Smooth muscle cell (in vitro differentiated cells): ENCODE measurements at regions not wholly inside any gene's neighbourhood (a gene's known extent, or its start where the extent isn't known, plus 50 kb on each side); places are given as distances from the start of the nearest gene placed in this dataset.

ENCODE experiments used
- DNase-seq: peaks from one replicate; lab custom pipeline; 2025; ENCODE audit not compliant: unreplicated experiment; lab: John Stamatoyannopoulos, UW
- H2AFZ ChIP-seq: fragments of 200-600 bp; sonication (generic); 2 replicates; pipeline ENCODE4 v1.6.0; 2016; ENCODE audit warnings: antibody characterized with exemption, low read depth, mild to moderate bottlenecking
- H3F3A ChIP-seq: fragments of 200-600 bp; sonication (generic); 2 replicates; pipeline ENCODE4 v1.6.0; 2017; ENCODE audit warnings: antibody characterized with exemption, low read depth
- H3K27ac ChIP-seq: fragments of 200-600 bp; sonication (generic); 2 replicates; pipeline ENCODE4 v1.5.1; 2016; ENCODE audit warnings: low read depth, mild to moderate bottlenecking
- H3K27me3 ChIP-seq: fragments of 200-600 bp; sonication (generic); 2 replicates; pipeline ENCODE4 v1.6.1; 2016; ENCODE audit warnings: low read depth, mild to moderate bottlenecking
- H3K36me3 ChIP-seq: fragments of 200-600 bp; sonication (generic); 2 replicates; pipeline ENCODE4 v1.5.1; 2016; ENCODE audit warnings: low read depth
- H3K4me1 ChIP-seq: fragments of 200-600 bp; sonication (generic); 2 replicates; pipeline ENCODE4 v1.5.1; 2016; ENCODE audit warnings: low read depth
- H3K4me2 ChIP-seq: fragments of 200-600 bp; sonication (generic); 2 replicates; pipeline ENCODE4 v1.6.0; 2016; ENCODE audit warnings: mild to moderate bottlenecking
- H3K4me3 ChIP-seq: fragments of 200-600 bp; sonication (generic); 2 replicates; pipeline ENCODE4 v1.5.1; 2016; ENCODE audit warnings: mild to moderate bottlenecking
- H3K79me2 ChIP-seq: fragments of 200-600 bp; sonication (generic); 2 replicates; pipeline ENCODE4 v1.6.0; 2016; ENCODE audit warnings: low read depth, mild to moderate bottlenecking
- H3K9ac ChIP-seq: fragments of 200-600 bp; sonication (generic); 2 replicates; pipeline ENCODE4 v1.6.0; 2016; ENCODE audit warnings: low read depth
- H3K9me3 ChIP-seq: fragments of 200-600 bp; sonication (generic); replicated peaks from 2 replicates; pipeline ENCODE4 v1.5.1; 2016; ENCODE audit warnings: low read depth
- H4K20me1 ChIP-seq: fragments of 200-600 bp; sonication (generic); 2 replicates; pipeline ENCODE4 v1.6.0; 2016; ENCODE audit warnings: low read depth
- WGBS: methylation state at CpG from one replicate; pipeline ENCODE4 v1.1.7; 2016; ENCODE audit warnings: low lambda C conversion rate; 5-methylcytosine and 5-hydroxymethylcytosine counted together
- TF ChIP-seq, protein P1 (sequence below): fragments of 200-600 bp; sonication (generic); IDR thresholded peaks from 2 replicates; pipeline ENCODE4 v1.5.1; 2017; ENCODE audit warnings: borderline replicate concordance, mild to moderate bottlenecking, antibody characterized with exemption; ENCODE audit not compliant: insufficient read depth, poor library complexity, severe bottlenecking

DNA sequence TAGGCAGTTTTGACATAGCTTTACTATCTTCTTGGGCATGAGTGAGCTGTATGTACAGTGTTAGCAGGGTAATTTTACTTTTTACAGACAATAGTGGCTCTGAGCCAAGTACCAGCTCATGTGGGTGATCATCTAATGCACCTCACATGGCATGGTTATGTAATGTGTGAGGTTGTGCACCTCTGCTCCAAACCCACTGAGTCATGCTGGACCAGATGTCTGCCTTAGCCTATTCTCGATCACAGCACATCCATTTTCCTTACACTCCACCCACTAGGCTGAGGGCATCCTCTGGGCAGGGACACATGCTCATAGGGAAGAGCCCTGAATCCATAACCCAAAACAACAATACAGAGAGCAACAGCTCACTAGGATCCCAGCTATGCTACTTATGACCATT lies 71.6 kb upstream of the FBXL4 start:
- Histone ChIP-seq H4K20me1 (no peaks in the 10 kb centered on the region), H3K9ac (no peak overlapping the region), H3K4me3 (no peak overlapping the region), H3F3A (no peaks in the 10 kb centered on the region), H3K4me2 (no peak overlapping the region), H2AFZ (no peak overlapping the region), H3K9me3 (no peaks in the 10 kb centered on the region), H3K36me3 (no peaks in the 10 kb centered on the region), H3K27me3 (no peaks in the 10 kb centered on the region), H3K79me2 (no peaks in the 10 kb centered on the region), H3K4me1 (no peaks in the 10 kb centered on the region), H3K27ac (no peak overlapping the region)
- TF ChIP-seq, protein P1, sequence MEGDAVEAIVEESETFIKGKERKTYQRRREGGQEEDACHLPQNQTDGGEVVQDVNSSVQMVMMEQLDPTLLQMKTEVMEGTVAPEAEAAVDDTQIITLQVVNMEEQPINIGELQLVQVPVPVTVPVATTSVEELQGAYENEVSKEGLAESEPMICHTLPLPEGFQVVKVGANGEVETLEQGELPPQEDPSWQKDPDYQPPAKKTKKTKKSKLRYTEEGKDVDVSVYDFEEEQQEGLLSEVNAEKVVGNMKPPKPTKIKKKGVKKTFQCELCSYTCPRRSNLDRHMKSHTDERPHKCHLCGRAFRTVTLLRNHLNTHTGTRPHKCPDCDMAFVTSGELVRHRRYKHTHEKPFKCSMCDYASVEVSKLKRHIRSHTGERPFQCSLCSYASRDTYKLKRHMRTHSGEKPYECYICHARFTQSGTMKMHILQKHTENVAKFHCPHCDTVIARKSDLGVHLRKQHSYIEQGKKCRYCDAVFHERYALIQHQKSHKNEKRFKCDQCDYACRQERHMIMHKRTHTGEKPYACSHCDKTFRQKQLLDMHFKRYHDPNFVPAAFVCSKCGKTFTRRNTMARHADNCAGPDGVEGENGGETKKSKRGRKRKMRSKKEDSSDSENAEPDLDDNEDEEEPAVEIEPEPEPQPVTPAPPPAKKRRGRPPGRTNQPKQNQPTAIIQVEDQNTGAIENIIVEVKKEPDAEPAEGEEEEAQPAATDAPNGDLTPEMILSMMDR = no peak
- no peak for DNase-seq
- WGBS = 89% methylated on average over 1 of the region's 1 CpG

DNA sequence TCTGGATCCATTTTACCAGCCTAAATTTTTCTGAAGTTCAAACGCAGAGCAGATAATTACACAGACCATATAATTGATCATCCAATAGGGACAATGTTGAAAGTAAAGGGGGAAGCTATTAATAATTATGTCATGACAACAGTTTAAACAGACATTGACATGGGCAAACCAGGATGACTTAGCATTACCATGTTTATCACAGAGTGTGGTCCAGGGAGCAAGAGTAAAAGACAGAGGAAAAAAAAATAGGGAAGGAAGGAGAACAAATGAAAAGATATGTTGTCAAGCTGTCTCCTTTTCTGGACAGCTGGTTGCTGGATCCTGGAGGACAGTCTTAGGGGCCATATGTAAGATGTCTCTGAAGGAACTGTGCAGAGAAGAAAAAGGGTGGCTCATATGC lies 69.4 kb upstream of the FBXL4 start:
- no peaks in the 10 kb centered on the region for H3K9me3 ChIP-seq
- no peak overlapping the region for H2AFZ ChIP-seq
- WGBS = 88% methylated on average over 1 of the region's 1 CpG
- no peaks in the 10 kb centered on the region for H3K27me3 ChIP-seq
- H3F3A ChIP-seq = no peaks in the 10 kb centered on the region
- H3K79me2 ChIP-seq = no peaks in the 10 kb centered on the region
- H3K27ac ChIP-seq = peak overlapping the region; percentile 43
- TF ChIP-seq, protein P1 = no peak
- DNase-seq = no peak
- peaks cover 13% of the 10 kb centered on the region for H3K4me1 ChIP-seq
- no peak overlapping the region for H3K9ac ChIP-seq
- H3K4me2 ChIP-seq = peak overlapping the region; percentile 26
- H3K4me3 ChIP-seq = no peak overlapping the region
- H3K36me3 ChIP-seq = no peaks in the 10 kb centered on the region
- H4K20me1 ChIP-seq = no peaks in the 10 kb centered on the region

GRCh38 chr6:99016355-99016754 lies 68.6 kb upstream of the FBXL4 start:
- peak overlapping the region; percentile 43 for H3K27ac ChIP-seq
- 47% methylated on average over 1 of the region's 1 CpG for WGBS
- H3K36me3 ChIP-seq = no peaks in the 10 kb centered on the region
- no peak overlapping the region for H3K9ac ChIP-seq
- H2AFZ ChIP-seq = no peak overlapping the region
- no peaks in the 10 kb centered on the region for H4K20me1 ChIP-seq
- peaks cover 13% of the 10 kb centered on the region for H3K4me1 ChIP-seq
- no peaks in the 10 kb centered on the region for H3K27me3 ChIP-seq
- no peaks in the 10 kb centered on the region for H3K9me3 ChIP-seq
- no peak overlapping the region for H3K4me3 ChIP-seq
- no peaks in the 10 kb centered on the region for H3K79me2 ChIP-seq
- peak overlapping the region; percentile 10 for H3K4me2 ChIP-seq
- TF ChIP-seq, protein P1 = no peak
- H3F3A ChIP-seq = no peaks in the 10 kb centered on the region
- no peak for DNase-seq

DNA sequence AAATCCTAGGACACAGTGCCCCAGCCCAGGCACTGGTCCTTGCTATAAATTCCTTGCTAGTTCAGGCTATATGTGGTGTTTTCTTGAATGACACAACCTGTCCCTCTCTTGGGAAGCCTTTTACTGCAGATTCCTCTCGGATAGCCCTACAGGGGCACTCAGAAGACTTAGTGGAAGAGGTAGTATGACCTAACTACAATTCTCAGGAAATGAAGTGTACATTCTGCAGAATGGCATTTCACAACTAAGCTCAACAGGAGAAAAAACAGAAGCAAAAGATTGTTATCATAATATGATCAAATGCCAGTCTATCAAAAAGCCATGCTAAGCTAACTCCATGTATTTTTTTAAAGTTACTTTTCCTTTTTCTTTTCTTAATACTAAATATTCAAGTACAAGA lies 66.3 kb upstream of the FBXL4 start:
- Histone ChIP-seq H3K9me3 (no peaks in the 10 kb centered on the region), H3K27ac (peak overlapping the region; percentile 84), H3F3A (no peaks in the 10 kb centered on the region), H3K4me3 (no peak overlapping the region), H3K27me3 (no peaks in the 10 kb centered on the region), H3K4me2 (peak overlapping the region; percentile 52), H3K4me1 (peaks cover 13% of the 10 kb centered on the region), H3K9ac (peak overlapping the region; percentile 53), H3K36me3 (no peaks in the 10 kb centered on the region), H4K20me1 (no peaks in the 10 kb centered on the region), H2AFZ (no peak overlapping the region), H3K79me2 (no peaks in the 10 kb centered on the region)
- 75% methylated on average over 1 of the region's 1 CpG for WGBS
- no peak for DNase-seq
- TF ChIP-seq, protein P1 = no peak
